ENCODE measurements at regions not wholly inside any gene's neighbourhood (a gene's known extent, or its start where the extent isn't known, plus 50 kb on each side); places are given as distances from the start of the nearest gene placed in this dataset.

DNA sequence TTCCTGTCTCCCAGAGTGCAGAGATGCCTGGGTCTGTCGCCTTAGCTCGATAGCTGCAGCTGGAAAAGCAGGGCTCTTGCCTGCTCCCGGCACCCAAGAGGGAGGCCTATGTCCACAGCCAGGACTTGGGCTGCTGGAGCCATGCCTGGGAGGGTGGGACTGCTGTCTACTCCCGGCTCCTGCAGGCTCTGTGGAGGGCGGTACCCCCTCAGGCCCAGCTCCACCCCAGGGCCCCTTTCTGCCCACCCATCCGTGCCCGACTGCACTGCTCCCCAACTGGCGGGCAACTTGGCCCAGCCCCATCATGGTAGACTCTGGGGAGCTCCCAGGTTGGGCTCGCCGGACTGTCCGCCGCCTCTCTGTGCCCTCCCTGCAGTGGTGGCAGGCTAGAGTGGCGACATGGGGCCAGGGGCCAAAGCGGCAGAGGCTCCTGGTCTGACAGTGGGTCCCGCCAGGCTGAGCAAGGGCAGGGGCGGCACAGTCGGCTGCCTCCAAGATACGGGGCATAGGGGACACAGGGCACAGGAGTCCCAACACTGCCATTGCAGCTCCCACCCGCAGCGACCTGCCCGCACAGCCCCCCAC lies 901.0 kb downstream of the CCDC85A start:
- TF ChIP-seq POLR2A (IDR thresholded peaks at IDR 0.05): no peak
- TF ChIP-seq, protein P1, sequence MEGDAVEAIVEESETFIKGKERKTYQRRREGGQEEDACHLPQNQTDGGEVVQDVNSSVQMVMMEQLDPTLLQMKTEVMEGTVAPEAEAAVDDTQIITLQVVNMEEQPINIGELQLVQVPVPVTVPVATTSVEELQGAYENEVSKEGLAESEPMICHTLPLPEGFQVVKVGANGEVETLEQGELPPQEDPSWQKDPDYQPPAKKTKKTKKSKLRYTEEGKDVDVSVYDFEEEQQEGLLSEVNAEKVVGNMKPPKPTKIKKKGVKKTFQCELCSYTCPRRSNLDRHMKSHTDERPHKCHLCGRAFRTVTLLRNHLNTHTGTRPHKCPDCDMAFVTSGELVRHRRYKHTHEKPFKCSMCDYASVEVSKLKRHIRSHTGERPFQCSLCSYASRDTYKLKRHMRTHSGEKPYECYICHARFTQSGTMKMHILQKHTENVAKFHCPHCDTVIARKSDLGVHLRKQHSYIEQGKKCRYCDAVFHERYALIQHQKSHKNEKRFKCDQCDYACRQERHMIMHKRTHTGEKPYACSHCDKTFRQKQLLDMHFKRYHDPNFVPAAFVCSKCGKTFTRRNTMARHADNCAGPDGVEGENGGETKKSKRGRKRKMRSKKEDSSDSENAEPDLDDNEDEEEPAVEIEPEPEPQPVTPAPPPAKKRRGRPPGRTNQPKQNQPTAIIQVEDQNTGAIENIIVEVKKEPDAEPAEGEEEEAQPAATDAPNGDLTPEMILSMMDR (IDR thresholded peaks at IDR 0.05): no peak

Data from tibial nerve (tissue), 3 donors.